ENCODE measurements at regions not wholly inside any gene's neighbourhood (a gene's known extent, or its start where the extent isn't known, plus 50 kb on each side); places are given as distances from the start of the nearest gene placed in this dataset.
A peak's percentile ranks its signal among the peaks of the same experiment; 100 is the strongest.
"Not testable (repeated sequence)": the region's sequence is repeated elsewhere in the genome, so short reads cannot be mapped to it uniquely, and the experiment has no call there.

- no peak for DNase-seq
Measured at GRCh38 chr5:51657340-51658240, 274.3 kb downstream of the ISL1 start.

- no peak for DNase-seq
Measured at GRCh38 chr5:51661646-51662265, 278.5 kb downstream of the ISL1 start.

- DNase-seq = no peak
Measured at GRCh38 chr5:51664491-51665250, 281.4 kb downstream of the ISL1 start.

GRCh38 chr5:51665251-51665593 is 282.0 kb downstream of the ISL1 start:
- DNase-seq = no peak

- no peak for DNase-seq
Measured at GRCh38 chr5:51669095-51669494, 285.8 kb downstream of the ISL1 start.

- DNase-seq = no peak
Measured at GRCh38 chr5:51678330-51678729, 295.1 kb downstream of the ISL1 start.

GRCh38 chr5:51679286-51679685 is 296.0 kb downstream of the ISL1 start:
- no peak for DNase-seq

GRCh38 chr5:51684794-51685355 is 301.6 kb downstream of the ISL1 start:
- DNase-seq = peak in 1 of 3 donors; percentile 2

- no peak for DNase-seq
Measured at GRCh38 chr5:51685419-51685818, 302.2 kb downstream of the ISL1 start.

GRCh38 chr5:51686622-51687021 is 303.4 kb downstream of the ISL1 start:
- no peak for DNase-seq

- no peak for DNase-seq
Measured at GRCh38 chr5:51691538-51692079, 308.4 kb downstream of the ISL1 start.

GRCh38 chr5:51694826-51695225 is 311.6 kb downstream of the ISL1 start:
- DNase-seq = no peak

- no peak for DNase-seq
Measured at GRCh38 chr5:51696122-51696521, 312.9 kb downstream of the ISL1 start.

GRCh38 chr5:51702046-51702445 is 318.8 kb downstream of the ISL1 start:
- DNase-seq = not testable (repeated sequence)

GRCh38 chr5:51712201-51712600 is 329.0 kb downstream of the ISL1 start:
- no peak for DNase-seq

GRCh38 chr5:51715445-51715844 is 332.2 kb downstream of the ISL1 start:
- not testable (repeated sequence) for DNase-seq

- DNase-seq = peak in 1 of 3 donors; percentile 5
Measured at GRCh38 chr5:51731421-51732029, 348.3 kb downstream of the ISL1 start.

GRCh38 chr5:51732304-51732703 is 349.1 kb downstream of the ISL1 start:
- DNase-seq = no peak

- no peak for DNase-seq
Measured at GRCh38 chr5:51734677-51735076, 351.4 kb downstream of the ISL1 start.

- DNase-seq = no peak
Measured at GRCh38 chr5:51746023-51746422, 362.8 kb downstream of the ISL1 start.

GRCh38 chr5:51748647-51749046 is 365.4 kb downstream of the ISL1 start:
- no peak for DNase-seq

Data from muscle of back (tissue), 3 donors.